ENCODE measurements at regions not wholly inside any gene's neighbourhood (a gene's known extent, or its start where the extent isn't known, plus 50 kb on each side); places are given as distances from the start of the nearest gene placed in this dataset.

GRCh38 chr18:67072791-67073190 lies 443.7 kb downstream of the DSEL start:
- H3K27ac Mint-ChIP-seq = no peak overlapping the region
- intact Hi-C loops (cut with micrococcal nuclease) = no loop called here
- Histone ChIP-seq H4K20me1 (ENCODE audit: insufficient read depth, low read length) (no peaks in the 10 kb centered on the region), H3K9me3 (replicated peaks in 1 of 2; ENCODE audit: control insufficient read depth in 1 of 2, insufficient read depth in 1 of 2, low read length in 2 of 2) (no peaks in the 10 kb centered on the region), H3K27ac (ENCODE audit: low read depth in 1 of 2, low read length in 2 of 2) (no peak overlapping the region), H3K36me3 (replicated peaks in 1 of 2; ENCODE audit: control insufficient read depth in 1 of 2, insufficient read depth in 2 of 2, low read length in 2 of 2) (no peaks in the 10 kb centered on the region), H3K4me3 (replicated peaks in 1 of 3; ENCODE audit: low read depth in 2 of 3, low read length in 3 of 3) (no peak overlapping the region), H2AFZ (ENCODE audit: insufficient read depth, low read depth, low read length, poor library complexity, severe bottlenecking) (no peak overlapping the region), H3K27me3 (ENCODE audit: control insufficient read depth in 2 of 2, insufficient read depth in 2 of 2, low read length in 2 of 2) (no peaks in the 10 kb centered on the region), H3K9ac (ENCODE audit: insufficient read depth, low read length, poor library complexity, severe bottlenecking) (no peak overlapping the region), H3K4me1 (ENCODE audit: control insufficient read depth in 1 of 2, insufficient read depth in 2 of 2, low read length in 2 of 2) (no peaks in the 10 kb centered on the region), H3K4me2 (replicated peaks; ENCODE audit: extremely low read depth, low read length, poor library complexity, severe bottlenecking) (no peak overlapping the region), H3K79me2 (ENCODE audit: insufficient read depth, low read length) (no peaks in the 10 kb centered on the region)
- DNase-seq = no peak
- no peaks in the 10 kb centered on the region for H3K4me1 Mint-ChIP-seq
- H3K9me3 Mint-ChIP-seq = peaks cover 0 to 3% (median 0%) of the 10 kb centered on the region in 7 donors
- peaks cover 0 to 2% (median 1%) of the 10 kb centered on the region in 3 donors for H3K27me3 Mint-ChIP-seq (ENCODE audit: low read depth in 3 of 3)
- 75% methylated on average over 1 of the region's 2 CpGs for WGBS (ENCODE audit: insufficient coverage)
- TF ChIP-seq CTCF (IDR thresholded peaks at IDR 0.05) = no peak
- no peaks in the 10 kb centered on the region for H3K36me3 Mint-ChIP-seq
- no peak overlapping the region for H3K4me3 Mint-ChIP-seq

GRCh38 chr18:67068608-67069007 lies 447.9 kb downstream of the DSEL start:
- no peak for DNase-seq
- H3K4me3 ChIP-seq (replicated peaks in 1 of 3; ENCODE audit: low read depth in 2 of 3, low read length in 3 of 3) = no peak overlapping the region
- no peak overlapping the region for H3K27ac ChIP-seq (ENCODE audit: low read depth in 1 of 2, low read length in 2 of 2)
- peaks cover 0 to 3% (median 0%) of the 10 kb centered on the region in 7 donors for H3K9me3 Mint-ChIP-seq
- H3K4me2 ChIP-seq (replicated peaks; ENCODE audit: extremely low read depth, low read length, poor library complexity, severe bottlenecking) = no peak overlapping the region
- no peak overlapping the region for H3K9ac ChIP-seq (ENCODE audit: insufficient read depth, low read length, poor library complexity, severe bottlenecking)
- no peaks in the 10 kb centered on the region for H4K20me1 ChIP-seq (ENCODE audit: insufficient read depth, low read length)
- no CpG with 5 or more reads among the region's 2 CpGs for WGBS (ENCODE audit: insufficient coverage)
- H3K36me3 ChIP-seq (replicated peaks in 1 of 2; ENCODE audit: control insufficient read depth in 1 of 2, insufficient read depth in 2 of 2, low read length in 2 of 2) = no peaks in the 10 kb centered on the region
- no peaks in the 10 kb centered on the region for H3K4me1 ChIP-seq (ENCODE audit: control insufficient read depth in 1 of 2, insufficient read depth in 2 of 2, low read length in 2 of 2)
- TF ChIP-seq CTCF (IDR thresholded peaks at IDR 0.05) = no peak
- no peaks in the 10 kb centered on the region for H3K36me3 Mint-ChIP-seq
- H3K4me3 Mint-ChIP-seq = no peak overlapping the region
- no peak overlapping the region for H2AFZ ChIP-seq (ENCODE audit: insufficient read depth, low read depth, low read length, poor library complexity, severe bottlenecking)
- H3K4me1 Mint-ChIP-seq = no peaks in the 10 kb centered on the region
- H3K9me3 ChIP-seq (replicated peaks in 1 of 2; ENCODE audit: control insufficient read depth in 1 of 2, insufficient read depth in 1 of 2, low read length in 2 of 2) = no peaks in the 10 kb centered on the region
- intact Hi-C loops (cut with micrococcal nuclease) = no loop called here
- H3K27ac Mint-ChIP-seq = no peak overlapping the region
- H3K79me2 ChIP-seq (ENCODE audit: insufficient read depth, low read length) = no peaks in the 10 kb centered on the region
- H3K27me3 ChIP-seq (ENCODE audit: control insufficient read depth in 2 of 2, insufficient read depth in 2 of 2, low read length in 2 of 2) = no peaks in the 10 kb centered on the region
- no peaks in the 10 kb centered on the region for H3K27me3 Mint-ChIP-seq (ENCODE audit: low read depth in 3 of 3)
